Gastrocnemius medialis (tissue), 4 donors: ENCODE measurements at regions not wholly inside any gene's neighbourhood (a gene's known extent, or its start where the extent isn't known, plus 50 kb on each side); places are given as distances from the start of the nearest gene placed in this dataset.
"Not testable (repeated sequence)": the region's sequence is repeated elsewhere in the genome, so short reads cannot be mapped to it uniquely, and the experiment has no call there.

ENCODE experiments used
- ATAC-seq, 2 donors: fragments of 150-250 bp; one replicate each; pipeline ENCODE4 v1.9.1; 2016
- DNase-seq, 2 donors: peaks; one replicate each; pipeline ENCODE4 v3.0.0-alpha.2; 2019
- H3K27ac ChIP-seq, 4 donors: fragments of 200-600 bp; sonication (generic); 1 replicate in 1 of 4; 2 replicates in 3 of 4; pipeline ENCODE4 v1.5.1; 2016 to 2018; ENCODE audit warnings: mild to moderate bottlenecking in 2 of 4, moderate library complexity in 1 of 4
- H3K27me3 ChIP-seq, 3 donors: fragments of 200-600 bp; sonication (generic) in 2 of 3; 1 replicate in 1 of 3; 2 replicates in 2 of 3; pipeline versions ENCODE4 v1.5.1 to v1.6.0; 2016 to 2019; ENCODE audit warnings: mild to moderate bottlenecking in 1 of 3, moderate library complexity in 1 of 3
- H3K36me3 ChIP-seq, 2 donors: fragments of 200-600 bp; sonication (generic) in 1 of 2; one replicate each; pipeline ENCODE4 v1.5.1; 2017 to 2018
- H3K4me1 ChIP-seq, 2 donors: fragments of 200-600 bp; sonication (generic) in 1 of 2; one replicate each; pipeline ENCODE4 v1.5.1; 2016 to 2017; ENCODE audit warnings: mild to moderate bottlenecking in 2 of 2
- H3K4me3 ChIP-seq, 4 donors: fragments of 200-600 bp; sonication (generic) in 3 of 4; 1 replicate in 1 of 4; 2 replicates in 3 of 4; pipeline ENCODE4 v1.5.1; 2016 to 2019; ENCODE audit warnings: mild to moderate bottlenecking in 2 of 4
- H3K9me3 ChIP-seq, 3 donors: fragments of 200-600 bp; sonication (generic) in 2 of 3; 1 replicate in 1 of 3; 2 replicates in 2 of 3; pipeline ENCODE4 v1.5.1; 2016 to 2019
- CTCF ChIP-seq, 5 experiments: fragments of 450-650 bp in 3 of 5; fragments of 200-600 bp in 2 of 5; sonication (generic) in 2 of 5; IDR thresholded peaks in 4 of 5; conservative IDR thresholded peaks in 1 of 5; 1 replicate in 4 of 5; 2 replicates in 1 of 5; pipeline ENCODE4 v1.5.1; 2016 to 2019; ENCODE audit warnings: antibody characterized with exemption in 5 of 5, mild to moderate bottlenecking in 3 of 5, moderate library complexity in 3 of 5
- POLR2A ChIP-seq, 2 donors: fragments of 450-650 bp; IDR thresholded peaks; one replicate each; pipeline ENCODE4 v1.6.1; 2017; ENCODE audit warnings: antibody characterized with exemption in 2 of 2, mild to moderate bottlenecking in 2 of 2, moderate library complexity in 2 of 2
- in situ Hi-C, 4 donors: fragments of 200-750 bp; cut with MboI; loops; one replicate each; pipeline versions ENCODE4 v1.15.0 to v1.8.0; 2017; ENCODE audit warnings: low sequenced_read_pairs in 4 of 4
- intact Hi-C: fragments of 100-400 bp; cut with DNase I; formaldehyde crosslinking; loops from one replicate; pipeline ENCODE4 v1.15.1; 2023; ENCODE audit warnings: low total_unique reads

DNA sequence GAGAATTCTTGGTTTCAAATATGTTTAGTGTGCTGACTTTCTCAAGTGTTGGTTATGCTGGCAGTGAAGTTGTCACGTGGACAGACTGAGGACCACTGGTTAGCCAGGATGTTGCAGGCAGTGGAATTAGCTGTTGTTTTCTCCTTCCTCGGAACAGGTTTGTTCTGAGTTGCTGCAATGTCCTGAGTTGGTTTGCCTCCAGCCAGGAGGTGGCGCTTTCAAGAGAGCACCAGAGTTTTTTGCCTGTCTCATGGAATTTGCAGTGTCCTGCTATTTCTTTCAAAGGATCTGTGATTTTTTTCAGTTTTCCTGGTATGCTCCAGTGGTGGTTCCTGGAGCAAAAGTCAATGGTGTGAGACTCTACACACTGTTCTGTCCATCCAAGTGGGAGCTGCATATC lies 158.1 kb upstream of the CXorf66 start:
- ATAC-seq (no peak), DNase-seq (no peak)
- TF ChIP-seq POLR2A (IDR thresholded peaks at IDR 0.05) (no peak), CTCF (IDR thresholded peaks at IDR 0.05 in 4 of 5, conservative IDR thresholded peaks at IDR 0.05 in 1 of 5) (no peak)
- in situ Hi-C loops = no loop called here
- Histone ChIP-seq H3K4me3 (no peak overlapping the region), H3K27ac (no peak overlapping the region), H3K36me3 (no peaks in the 10 kb centered on the region), H3K4me1 (no peaks in the 10 kb centered on the region), H3K27me3 (no peaks in the 10 kb centered on the region), H3K9me3 (no peaks in the 10 kb centered on the region)
- intact Hi-C loops = no loop called here

- H3K36me3 ChIP-seq, in situ Hi-C loops, H3K4me3 ChIP-seq, H3K27ac ChIP-seq, intact Hi-C loops, H3K9me3 ChIP-seq, H3K27me3 ChIP-seq, H3K4me1 ChIP-seq, DNase-seq, ATAC-seq: not testable (repeated sequence)
These were observed 148.7 kb upstream of the CXorf66 start for GRCh38 chrX:140114059-140114458.

GRCh38 chrX:140110081-140110650 lies 144.8 kb upstream of the CXorf66 start:
- intact Hi-C loops (no loop called here), in situ Hi-C loops (no loop called here)
- Histone ChIP-seq H3K9me3 (no peaks in the 10 kb centered on the region), H3K4me1 (no peaks in the 10 kb centered on the region), H3K27me3 (no peaks in the 10 kb centered on the region), H3K36me3 (no peaks in the 10 kb centered on the region), H3K27ac (no peak overlapping the region), H3K4me3 (no peak overlapping the region)
- DNase-seq (no peak), ATAC-seq (no peak)
- TF ChIP-seq CTCF (IDR thresholded peaks at IDR 0.05 in 4 of 5, conservative IDR thresholded peaks at IDR 0.05 in 1 of 5) = no peak
- TF ChIP-seq POLR2A (IDR thresholded peaks at IDR 0.05) = no peak

DNA sequence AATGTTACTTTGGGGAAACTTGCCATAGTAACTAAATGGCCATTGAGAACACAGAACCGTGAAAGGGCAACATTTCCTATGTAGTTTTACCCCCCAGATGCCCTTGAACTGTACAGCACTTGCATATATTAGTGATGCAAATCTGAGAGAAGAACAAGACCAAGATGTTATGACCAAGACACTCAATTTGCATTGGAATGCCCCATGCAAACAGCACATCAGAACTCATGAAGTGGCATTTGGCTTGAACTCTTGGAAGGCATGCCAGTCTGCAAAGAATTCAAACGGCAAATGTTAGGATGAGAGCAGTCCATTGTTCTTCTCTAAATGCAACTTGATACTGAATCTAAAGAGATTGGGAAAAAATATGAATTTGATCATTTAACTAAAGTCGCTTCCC lies 139.4 kb upstream of the CXorf66 start:
- Histone ChIP-seq H3K36me3 (no peaks in the 10 kb centered on the region), H3K27me3 (peaks cover 0 to 2% (median 0%) of the 10 kb centered on the region in 3 donors), H3K9me3 (no peaks in the 10 kb centered on the region), H3K4me1 (no peaks in the 10 kb centered on the region), H3K4me3 (no peak overlapping the region), H3K27ac (no peak overlapping the region)
- ATAC-seq = no peak
- TF ChIP-seq CTCF (IDR thresholded peaks at IDR 0.05 in 4 of 5, conservative IDR thresholded peaks at IDR 0.05 in 1 of 5) = no peak
- no peak for TF ChIP-seq POLR2A (IDR thresholded peaks at IDR 0.05)
- intact Hi-C loops (no loop called here), in situ Hi-C loops (no loop called here)
- DNase-seq = no peak

DNA sequence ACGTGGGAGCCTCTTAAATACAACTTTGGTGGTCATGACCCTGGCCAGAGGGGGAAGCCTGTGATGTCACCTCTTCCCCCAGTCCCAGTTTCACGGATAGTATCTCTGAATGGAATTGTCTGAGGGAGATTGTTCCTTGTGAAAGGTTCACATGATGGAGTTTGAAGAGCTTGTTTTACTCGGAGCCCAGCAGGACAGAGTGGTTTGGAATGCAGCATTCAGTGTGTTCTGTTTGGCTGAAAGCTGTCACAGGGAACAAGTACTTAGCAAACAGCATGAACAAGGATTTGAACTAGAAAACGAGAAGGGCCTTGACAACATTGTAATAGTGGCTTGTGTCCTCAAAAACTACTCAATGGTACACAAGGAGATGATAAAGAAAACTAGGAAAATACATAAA lies 133.9 kb upstream of the CXorf66 start:
- in situ Hi-C loops = no loop called here
- intact Hi-C loops = no loop called here
- H3K36me3 ChIP-seq = no peaks in the 10 kb centered on the region
- no peaks in the 10 kb centered on the region for H3K9me3 ChIP-seq
- DNase-seq (no peak), ATAC-seq (no peak)
- H3K4me1 ChIP-seq = no peaks in the 10 kb centered on the region
- peaks cover 0 to 5% (median 0%) of the 10 kb centered on the region in 3 donors for H3K27me3 ChIP-seq
- no peak for TF ChIP-seq CTCF (IDR thresholded peaks at IDR 0.05 in 4 of 5, conservative IDR thresholded peaks at IDR 0.05 in 1 of 5)
- H3K27ac ChIP-seq = no peak overlapping the region
- H3K4me3 ChIP-seq = no peak overlapping the region
